ENCODE measurements at regions not wholly inside any gene's neighbourhood (a gene's known extent, or its start where the extent isn't known, plus 50 kb on each side); places are given as distances from the start of the nearest gene placed in this dataset.

GRCh38 chr5:114948363-114948762 is 221.3 kb downstream of the TRIM36 start:
- DNase-seq (ENCODE audit: low spot score), result no peak
- Histone ChIP-seq H3K4me3 (ENCODE audit: low read depth, low read length, poor library complexity, severe bottlenecking) (no peak overlapping the region), H3K36me3 (ENCODE audit: insufficient read depth, low read length, poor library complexity, severe bottlenecking) (no peaks in the 10 kb centered on the region), H3K27me3 (replicated peaks; ENCODE audit: insufficient read depth, low read depth, low read length, poor library complexity) (no peaks in the 10 kb centered on the region), H3K9me3 (ENCODE audit: low read depth, low read length, poor library complexity, severe bottlenecking) (peaks cover 4% of the 10 kb centered on the region), H3K27ac (ENCODE audit: low read depth, low read length, poor library complexity, severe bottlenecking) (no peak overlapping the region), H3K4me1 (ENCODE audit: insufficient read depth, low read length, poor library complexity, severe bottlenecking) (no peaks in the 10 kb centered on the region)
- intact Hi-C loops (cut with micrococcal nuclease; ENCODE audit: unreplicated experiment), result no loop called here
- ChIA-PET CTCF (no interaction called here), POLR2A (ENCODE audit: low non-redundant PET) (no interaction called here)
- TF ChIP-seq EZH2 (IDR thresholded peaks at IDR 0.05; ENCODE audit: borderline replicate concordance, low read depth, low read length, poor library complexity, severe bottlenecking) (no peak), CTCF (conservative IDR thresholded peaks at IDR 0.05; ENCODE audit: low read depth, low read length) (no peak)
- no TSS peak for BruUV-seq (replicated peaks)

DNA sequence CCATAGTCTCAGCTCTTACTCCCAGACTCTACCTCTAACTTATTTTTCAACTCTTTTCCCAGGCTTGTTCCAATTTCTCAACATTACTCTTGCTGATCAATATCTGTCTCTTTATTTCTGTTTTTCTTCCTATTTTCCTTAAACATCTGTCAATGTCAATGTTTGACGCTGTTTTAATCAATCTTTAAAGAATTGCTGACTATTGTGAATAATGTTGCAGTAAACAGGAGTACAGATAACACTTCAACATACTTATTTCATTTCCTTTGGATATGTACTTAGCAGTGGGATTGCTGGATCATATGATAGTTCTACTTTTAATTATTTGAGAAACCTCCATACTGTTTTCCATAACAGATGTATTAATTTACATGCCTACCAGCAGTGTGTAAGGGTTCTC is 229.0 kb downstream of the TRIM36 start:
- TF ChIP-seq EZH2 (IDR thresholded peaks at IDR 0.05; ENCODE audit: borderline replicate concordance, low read depth, low read length, poor library complexity, severe bottlenecking), result no peak
- TF ChIP-seq CTCF (conservative IDR thresholded peaks at IDR 0.05; ENCODE audit: low read depth, low read length), result no peak
- DNase-seq (ENCODE audit: low spot score), result no peak
- ChIA-PET POLR2A (ENCODE audit: low non-redundant PET) (no interaction called here), CTCF (no interaction called here)
- BruUV-seq (replicated peaks), result no TSS peak
- H3K27ac ChIP-seq (ENCODE audit: low read depth, low read length, poor library complexity, severe bottlenecking), result no peak overlapping the region
- H3K9me3 ChIP-seq (ENCODE audit: low read depth, low read length, poor library complexity, severe bottlenecking), result peaks cover 10% of the 10 kb centered on the region
- no peaks in the 10 kb centered on the region for H3K4me1 ChIP-seq (ENCODE audit: insufficient read depth, low read length, poor library complexity, severe bottlenecking)
- intact Hi-C loops (cut with micrococcal nuclease; ENCODE audit: unreplicated experiment), result no loop called here
- no peaks in the 10 kb centered on the region for H3K36me3 ChIP-seq (ENCODE audit: insufficient read depth, low read length, poor library complexity, severe bottlenecking)
- H3K27me3 ChIP-seq (replicated peaks; ENCODE audit: insufficient read depth, low read depth, low read length, poor library complexity), result no peaks in the 10 kb centered on the region
- H3K4me3 ChIP-seq (ENCODE audit: low read depth, low read length, poor library complexity, severe bottlenecking), result no peak overlapping the region

DNA sequence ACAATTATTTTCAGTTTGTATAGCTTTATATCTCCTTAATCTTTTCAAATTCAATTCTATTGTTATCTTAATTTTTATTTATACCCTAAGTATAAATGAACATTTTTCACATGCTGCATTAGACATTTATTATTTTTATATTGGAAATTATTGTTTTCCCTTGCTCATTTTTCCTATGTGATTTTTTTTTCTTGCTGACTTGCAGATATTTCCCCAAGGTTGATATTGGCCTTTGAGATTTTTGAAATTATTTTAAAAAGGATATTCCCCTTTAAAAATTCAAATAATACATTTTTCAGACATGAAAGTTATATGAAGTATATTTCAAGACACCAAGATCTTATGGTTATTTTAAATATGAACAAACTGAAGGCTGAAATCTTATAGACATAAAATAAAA is 234.2 kb downstream of the TRIM36 start:
- DNase-seq (ENCODE audit: low spot score), result no peak
- no TSS peak for BruUV-seq (replicated peaks)
- POLR2A ChIA-PET (ENCODE audit: low non-redundant PET), result no interaction called here

More for the DNA sequence above, 234.2 kb downstream of the TRIM36 start:
- Histone ChIP-seq H3K4me3 (ENCODE audit: low read depth, low read length, poor library complexity, severe bottlenecking) (no peak overlapping the region), H3K27me3 (replicated peaks; ENCODE audit: insufficient read depth, low read depth, low read length, poor library complexity) (no peaks in the 10 kb centered on the region), H3K27ac (ENCODE audit: low read depth, low read length, poor library complexity, severe bottlenecking) (no peak overlapping the region), H3K36me3 (ENCODE audit: insufficient read depth, low read length, poor library complexity, severe bottlenecking) (no peaks in the 10 kb centered on the region), H3K9me3 (ENCODE audit: low read depth, low read length, poor library complexity, severe bottlenecking) (peaks cover 6% of the 10 kb centered on the region), H3K4me1 (ENCODE audit: insufficient read depth, low read length, poor library complexity, severe bottlenecking) (no peaks in the 10 kb centered on the region)
- TF ChIP-seq CTCF (conservative IDR thresholded peaks at IDR 0.05; ENCODE audit: low read depth, low read length) (no peak), EZH2 (IDR thresholded peaks at IDR 0.05; ENCODE audit: borderline replicate concordance, low read depth, low read length, poor library complexity, severe bottlenecking) (no peak)
- CTCF ChIA-PET, result no interaction called here
- intact Hi-C loops (cut with micrococcal nuclease; ENCODE audit: unreplicated experiment), result no loop called here

All from A673 (cell line).